NT2/D1 (cell line): ENCODE measurements at regions not wholly inside any gene's neighbourhood (a gene's known extent, or its start where the extent isn't known, plus 50 kb on each side); places are given as distances from the start of the nearest gene placed in this dataset.

Experiments used
- SUZ12 ChIP-seq: IDR thresholded peaks from 2 replicates; pipeline ENCODE4 v1.6.1; 2011; ENCODE audit not compliant: insufficient read length, insufficient read depth; ENCODE audit errors: extremely low read depth
- YY1 ChIP-seq: IDR thresholded peaks from 2 replicates; pipeline ENCODE4 v1.6.1; 2011; ENCODE audit not compliant: insufficient read length, insufficient read depth
- ZNF274 ChIP-seq: IDR thresholded peaks from 2 replicates; pipeline ENCODE4 v1.6.1; 2011; ENCODE audit warnings: mild to moderate bottlenecking, low read depth, low read length

DNA sequence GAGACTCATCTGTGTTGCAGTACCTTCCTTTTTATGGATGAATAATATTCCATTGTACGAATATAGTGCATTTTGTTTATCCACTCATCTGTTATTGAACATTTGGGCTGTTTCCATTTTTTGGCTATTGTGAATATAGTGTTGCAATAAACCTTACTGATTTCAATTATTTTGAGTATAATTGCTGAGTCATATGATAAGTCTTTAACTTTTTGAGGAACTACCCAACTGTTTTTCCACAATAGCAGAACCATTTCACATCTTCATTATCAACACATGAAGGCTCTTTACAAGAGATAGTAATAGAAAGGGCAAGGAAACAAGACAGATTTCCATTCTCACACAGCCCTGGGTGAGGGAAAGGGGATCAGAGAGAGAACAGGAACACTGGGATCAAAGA, 329.2 kb downstream of the RAB3C start:
- TF ChIP-seq SUZ12 (no peak), ZNF274 (no peak), YY1 (no peak)
